SK-N-MC (cell line): ENCODE measurements at regions not wholly inside any gene's neighbourhood (a gene's known extent, or its start where the extent isn't known, plus 50 kb on each side); places are given as distances from the start of the nearest gene placed in this dataset.

Source experiments
- EZH2 ChIP-seq: fragments of 200-600 bp; sonication (generic); IDR thresholded peaks from one replicate; pipeline ENCODE4 v1.6.1; 2017; ENCODE audit warnings: antibody characterized with exemption
- FOXP2 ChIP-seq: optimal IDR thresholded peaks from 2 replicates; pipeline ENCODE3; 2011; ENCODE audit warnings: mild to moderate bottlenecking, moderate library complexity; ENCODE audit not compliant: insufficient read depth; ENCODE audit errors: extremely low read length, control extremely low read depth
- POLR2AphosphoS5 ChIP-seq: IDR thresholded peaks from 2 replicates; pipeline ENCODE4 v1.6.1; 2012; ENCODE audit warnings: mild to moderate bottlenecking, low read depth, low read length, borderline replicate concordance

GRCh38 chr10:63883861-63884260 lies 362.7 kb downstream of the REEP3 start:
- no peak for TF ChIP-seq EZH2
- no peak for TF ChIP-seq POLR2AphosphoS5
- TF ChIP-seq FOXP2 = no peak
